Glomerular visceral epithelial cell (primary cell): ENCODE measurements at regions not wholly inside any gene's neighbourhood (a gene's known extent, or its start where the extent isn't known, plus 50 kb on each side); places are given as distances from the start of the nearest gene placed in this dataset.

Experiments
- DNase-seq: peaks from one replicate; pipeline ENCODE4 v3.0.0-alpha.2; 2016; ENCODE audit errors: extremely low spot score

DNA sequence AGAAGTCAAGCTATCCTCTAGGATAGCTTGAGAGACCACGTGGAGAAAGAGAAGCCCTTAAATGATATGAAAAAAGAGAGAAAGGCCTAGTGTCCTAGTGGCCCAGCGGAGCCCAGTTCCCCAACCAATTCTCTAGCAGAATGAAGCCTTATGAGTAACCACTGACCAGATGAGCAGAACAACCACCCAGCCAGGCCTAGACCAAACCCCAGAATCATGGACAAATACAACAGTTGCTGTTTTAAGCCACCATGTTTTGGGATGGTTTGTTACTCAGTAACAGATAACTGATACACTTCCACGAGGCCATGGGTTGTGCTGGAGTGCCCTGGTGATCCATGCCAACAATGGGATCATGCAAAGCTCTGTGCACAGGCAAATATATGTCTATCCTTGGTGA lies 377.1 kb downstream of the SOX9 start:
- no peak for DNase-seq

DNA sequence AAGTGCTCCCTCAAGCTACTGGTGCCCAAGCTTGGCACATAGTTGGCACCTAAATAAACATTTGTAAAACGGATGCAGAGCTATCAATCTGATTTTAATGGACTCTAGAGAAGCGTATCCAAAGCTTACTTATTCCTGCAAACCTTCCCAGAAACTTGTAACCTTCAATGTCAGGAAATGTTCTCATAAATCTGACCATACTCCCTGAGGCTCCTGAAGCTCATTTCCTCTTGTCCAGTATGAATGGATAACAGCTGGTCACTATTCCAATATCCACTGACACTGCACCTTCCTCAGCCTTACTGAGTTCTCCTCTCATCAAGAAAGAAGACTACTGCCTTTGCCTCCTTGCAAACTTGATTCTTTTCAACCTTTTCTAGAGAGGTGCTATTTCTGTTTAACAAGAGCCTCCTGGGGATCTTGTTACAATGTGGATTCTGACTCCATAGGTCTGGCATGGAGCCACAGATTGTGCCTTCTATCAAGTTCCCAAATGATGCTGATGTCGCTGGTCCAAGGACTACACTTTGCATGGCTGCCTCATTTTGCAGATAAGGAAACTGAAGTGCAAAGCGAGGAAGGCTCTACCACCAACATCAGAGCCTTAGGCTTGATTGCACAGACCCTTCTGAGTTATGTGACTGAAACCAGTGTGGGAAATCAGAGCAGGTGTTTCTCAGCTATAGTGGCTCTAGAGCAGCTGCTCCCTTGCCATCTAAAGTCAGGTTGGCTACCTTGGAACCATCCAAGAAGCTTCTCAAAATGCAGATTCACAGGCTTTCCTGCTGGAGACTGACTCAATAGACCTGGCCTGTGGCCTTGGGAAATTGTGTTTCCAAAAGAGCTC lies 377.8 kb downstream of the SOX9 start:
- DNase-seq, result no peak

DNA sequence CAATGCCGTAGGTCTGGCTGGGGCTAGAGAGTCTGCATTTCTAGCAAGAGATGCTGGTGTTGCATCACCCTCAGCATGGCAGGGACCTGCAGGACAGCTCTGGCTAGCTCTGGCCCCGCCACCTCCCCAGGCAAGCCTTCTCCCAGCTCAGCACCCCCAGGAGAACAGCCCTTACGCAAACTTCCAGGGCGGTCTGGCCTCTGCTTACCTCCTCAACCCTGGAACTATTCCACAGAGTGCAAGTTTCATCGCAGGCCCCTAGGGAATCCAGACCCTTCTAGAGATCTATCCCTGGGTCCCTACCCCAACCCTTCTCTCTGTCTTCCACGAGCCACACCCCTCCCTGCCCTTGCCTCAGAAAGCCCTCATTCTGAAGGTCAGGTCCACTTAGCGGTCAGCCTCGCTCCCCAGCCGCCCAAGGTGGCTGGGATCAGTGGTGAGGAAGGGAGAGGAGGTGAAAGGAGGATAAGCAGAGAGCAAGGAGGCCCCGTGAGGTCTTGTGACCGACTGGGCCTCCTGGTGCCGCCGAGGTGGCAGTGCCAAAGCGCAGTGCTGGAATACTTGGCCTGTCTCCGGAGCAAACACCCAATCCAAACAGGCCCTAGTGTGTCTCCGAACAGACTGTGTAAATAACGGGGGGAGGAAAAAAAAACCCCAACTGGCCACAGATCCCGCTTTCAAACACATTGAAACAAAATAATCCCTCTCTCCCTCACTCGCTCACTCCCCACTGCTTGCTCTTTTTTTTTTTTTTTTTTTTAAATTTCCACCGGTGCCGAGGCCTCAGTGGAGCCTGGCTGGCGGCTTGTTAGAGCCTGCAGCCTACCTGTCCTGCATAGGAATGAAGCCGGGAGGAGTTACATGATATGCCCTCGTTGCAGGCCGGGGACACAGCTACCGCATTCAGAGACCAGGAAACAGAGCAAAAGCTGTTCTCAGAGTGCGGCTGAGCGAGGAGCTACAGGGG lies 380.9 kb downstream of the SOX9 start:
- no peak for DNase-seq

DNA sequence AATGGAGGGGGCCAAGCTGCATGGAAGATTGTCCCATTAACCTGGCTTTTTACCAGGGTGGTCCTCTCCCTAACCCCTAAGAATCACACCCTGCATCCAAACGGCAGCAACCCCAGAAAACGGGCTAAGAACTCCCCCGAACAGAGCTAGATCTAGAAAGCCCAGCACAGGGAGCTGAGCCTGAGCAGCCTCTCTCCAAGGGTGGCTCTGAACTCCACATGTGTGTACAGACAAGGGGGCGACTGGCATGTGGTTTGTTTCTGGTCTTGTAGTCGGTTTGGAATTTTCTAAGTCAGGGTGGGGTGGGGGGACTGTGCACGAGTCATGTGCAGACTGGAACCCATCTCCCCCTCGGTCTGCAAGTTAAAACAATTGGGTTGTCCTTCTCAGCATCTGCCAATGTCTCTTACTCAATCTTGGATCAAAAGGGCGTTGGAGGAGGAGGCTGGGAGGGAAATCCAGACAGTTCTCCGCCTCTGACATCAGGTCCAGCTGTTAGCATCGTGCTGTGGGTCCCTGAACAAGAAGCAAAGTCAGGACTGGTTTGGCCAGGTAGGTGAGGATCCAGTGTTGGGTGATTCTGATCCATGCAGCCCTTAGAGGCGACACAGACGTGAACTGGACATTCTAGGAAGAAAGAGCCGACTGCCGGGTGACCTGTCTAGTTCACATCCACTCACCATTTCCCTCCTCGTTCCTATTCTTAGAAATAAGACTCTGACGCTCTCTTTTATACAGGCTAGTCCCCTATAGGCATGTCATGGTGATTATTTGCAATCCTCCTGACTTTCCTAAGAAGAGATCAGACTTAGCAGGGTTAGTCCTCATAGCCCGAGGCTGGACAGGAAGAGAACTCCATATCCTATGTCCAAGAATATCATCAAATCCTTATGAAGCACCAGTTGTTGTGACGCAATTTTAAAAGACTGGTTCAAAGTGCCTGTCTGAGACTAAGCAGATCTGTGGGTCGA lies 381.8 kb downstream of the SOX9 start:
- DNase-seq, result peak; percentile 28

GRCh38 chr17:72503556-72503955 lies 382.7 kb downstream of the SOX9 start:
- no peak for DNase-seq

- no peak for DNase-seq
Measured at GRCh38 chr17:72504783-72505182, 384.0 kb downstream of the SOX9 start.

DNA sequence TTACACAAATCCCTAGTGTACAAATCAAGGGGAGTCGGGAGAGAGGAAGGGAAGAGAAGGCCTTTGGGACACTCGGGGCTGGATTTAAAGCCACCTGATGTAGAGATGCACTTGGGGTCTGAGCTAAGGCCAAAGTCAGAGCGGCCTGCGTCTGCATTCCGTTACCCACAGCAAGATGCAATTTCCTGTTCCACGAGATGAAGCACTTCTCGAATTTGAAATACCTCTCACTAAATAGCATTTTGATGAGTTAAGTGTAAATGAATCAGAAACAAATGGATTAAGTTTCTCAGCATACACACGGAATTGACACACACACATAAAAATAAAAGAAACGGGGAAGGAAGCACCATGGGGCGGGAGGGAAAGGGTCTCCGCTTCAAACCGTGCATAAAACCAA lies 386.0 kb downstream of the SOX9 start:
- DNase-seq, result no peak

DNA sequence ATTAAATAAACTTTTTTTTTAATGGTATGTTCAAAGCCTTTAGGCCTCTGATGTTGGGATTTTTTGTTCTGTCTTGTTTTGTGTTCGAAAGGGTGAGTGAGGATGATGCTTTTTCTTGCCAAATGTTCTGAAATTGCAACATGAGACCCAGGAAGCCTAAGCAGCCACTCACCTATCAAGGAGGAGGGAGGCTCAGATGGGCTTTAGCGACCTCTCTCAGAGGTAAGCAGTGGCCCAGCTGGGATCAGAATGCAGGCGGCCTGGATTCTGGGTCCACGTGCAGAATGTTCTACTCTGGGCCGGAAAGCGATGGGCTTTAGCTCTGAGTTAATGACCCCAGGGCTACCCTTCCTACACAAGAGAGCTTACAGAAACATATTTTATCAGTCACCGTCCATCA lies 386.6 kb downstream of the SOX9 start:
- no peak for DNase-seq

GRCh38 chr17:72510351-72511016 lies 389.7 kb downstream of the SOX9 start:
- peak; percentile 25 for DNase-seq

GRCh38 chr17:72511242-72511641 lies 390.4 kb downstream of the SOX9 start:
- DNase-seq, result no peak

- DNase-seq, result no peak
Measured at GRCh38 chr17:72511874-72512273, 391.1 kb downstream of the SOX9 start.

DNA sequence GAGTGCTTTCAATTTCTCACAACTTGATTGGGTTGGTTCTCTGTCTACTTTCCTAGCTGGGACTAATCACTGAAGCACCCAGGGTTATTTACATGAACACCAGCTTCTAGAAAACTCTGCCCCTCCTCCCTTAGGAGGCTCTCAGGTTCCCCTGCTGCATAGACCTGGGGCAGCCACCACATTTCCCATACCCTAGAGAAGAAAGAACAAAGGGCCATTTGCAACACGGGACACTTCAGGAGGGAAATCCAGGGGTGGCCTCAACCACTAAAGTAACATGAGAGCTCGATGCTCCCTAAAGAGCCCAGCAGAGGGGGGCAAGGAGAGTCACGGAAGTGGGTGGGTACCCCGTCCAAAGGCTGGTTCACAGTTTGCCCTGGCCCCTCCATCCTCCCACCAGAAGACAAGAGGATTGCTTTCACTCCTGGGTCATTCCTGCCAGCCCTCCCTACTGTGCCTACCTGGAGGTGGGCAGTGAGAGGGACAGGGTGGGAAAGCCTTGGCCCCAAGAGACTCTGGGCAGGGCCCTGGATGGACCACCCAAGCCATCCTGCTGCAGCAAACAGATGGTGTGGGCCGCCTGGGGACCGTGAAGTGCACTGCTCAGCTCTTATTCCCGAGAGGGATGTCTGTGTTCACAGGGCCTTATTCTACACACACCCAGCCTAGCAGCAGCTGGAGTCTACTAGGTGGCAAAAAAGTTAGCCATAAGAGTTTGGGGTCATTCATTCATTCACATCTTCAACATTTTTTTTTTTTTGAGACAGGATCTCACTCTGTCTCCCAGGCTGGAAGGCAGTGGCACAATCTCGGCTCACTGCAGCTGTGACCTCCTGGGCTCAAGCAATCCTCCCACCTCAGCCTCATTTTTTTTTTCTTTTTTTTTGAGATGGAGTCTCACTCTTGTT lies 392.1 kb downstream of the SOX9 start:
- DNase-seq, result no peak

- no peak for DNase-seq
Measured at GRCh38 chr17:72514321-72514861, 393.6 kb downstream of the SOX9 start.

- peak; percentile 80 for DNase-seq
Measured at GRCh38 chr17:72514891-72515290, 394.1 kb downstream of the SOX9 start.

DNA sequence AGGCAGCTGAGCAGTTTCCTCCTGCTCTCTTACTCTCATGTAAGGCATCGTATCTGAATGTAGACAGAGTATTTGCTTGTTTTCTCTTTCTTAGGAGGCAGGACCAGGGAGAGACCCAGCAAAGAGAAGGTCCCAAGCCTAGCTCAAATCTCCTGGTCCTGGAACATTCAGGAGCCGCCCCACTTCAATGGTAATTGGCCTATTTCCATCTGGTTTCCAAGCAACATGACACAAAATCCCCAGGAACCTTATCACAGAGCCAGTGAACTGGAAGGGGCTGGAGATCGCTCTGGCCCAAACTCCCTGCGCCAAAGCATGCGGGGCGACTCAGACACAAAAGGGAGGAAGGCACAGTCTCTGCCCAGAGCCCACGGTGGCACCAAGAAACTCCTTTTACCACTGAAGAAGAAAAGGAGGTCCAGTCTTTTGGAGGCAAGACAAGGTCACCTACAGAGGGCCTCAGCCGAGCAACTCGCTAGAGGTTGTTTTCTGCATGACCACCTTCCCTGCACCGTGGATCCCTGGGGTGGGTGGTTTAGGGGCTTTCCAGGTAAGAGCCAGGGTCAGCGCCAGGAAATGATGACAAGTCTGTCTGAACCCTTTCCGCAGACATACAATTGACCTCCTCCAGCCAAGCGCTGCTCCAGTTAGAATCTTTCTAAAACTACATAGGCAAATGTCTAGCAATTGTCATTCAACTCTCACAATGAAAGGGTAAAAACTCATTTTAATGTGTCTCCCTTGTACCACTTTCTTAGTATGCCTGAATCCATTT lies 394.7 kb downstream of the SOX9 start:
- peak; percentile 82 for DNase-seq

- DNase-seq, result peak; percentile 85
Measured at GRCh38 chr17:72516772-72517399, 396.1 kb downstream of the SOX9 start.

- DNase-seq, result no peak
Measured at GRCh38 chr17:72517413-72518158, 396.8 kb downstream of the SOX9 start.
